Activated naive CD4-positive, alpha-beta T cell treated with anti-CD3 and anti-CD28 coated beads, Interleukin-2, amount 10 ng/mL, durations not matched to agents 7 days and 5 days (primary cell): ENCODE measurements at regions not wholly inside any gene's neighbourhood (a gene's known extent, or its start where the extent isn't known, plus 50 kb on each side); places are given as distances from the start of the nearest gene placed in this dataset.
"Not testable (repeated sequence)": the region's sequence is repeated elsewhere in the genome, so short reads cannot be mapped to it uniquely, and the experiment has no call there.

ENCODE experiments used
- CTCF ChIA-PET: fragments of 350-600 bp; sonication (Branson Sonifier 250); formaldehyde crosslinking; loops from one replicate; lab custom pipeline; 2021; ENCODE audit warnings: antibody characterized with exemption; lab: Charles Lee
- DNase-seq: peaks from one replicate; pipeline ENCODE4 v3.0.0-alpha.2; 2020
- H3K27ac Mint-ChIP-seq: one replicate; pipeline ENCODE4 v1.8.0; 2021; ENCODE audit warnings: mild to moderate bottlenecking, moderate library complexity, mixed read lengths
- H3K27me3 Mint-ChIP-seq: one replicate; pipeline ENCODE4 v1.8.0; 2021; ENCODE audit warnings: mild to moderate bottlenecking, mixed read lengths
- H3K36me3 Mint-ChIP-seq: one replicate; pipeline ENCODE4 v1.8.0; 2021; ENCODE audit warnings: mixed read lengths
- H3K4me1 Mint-ChIP-seq: one replicate; pipeline ENCODE4 v1.8.0; 2021; ENCODE audit warnings: mixed read lengths
- H3K4me3 Mint-ChIP-seq: one replicate; pipeline ENCODE4 v1.8.0; 2021; ENCODE audit warnings: mild to moderate bottlenecking, moderate library complexity, mixed read lengths
- H3K9me3 Mint-ChIP-seq: one replicate; pipeline ENCODE4 v1.8.0; 2021; ENCODE audit warnings: mixed read lengths

- CTCF ChIA-PET, result no interaction called here
- H3K9me3 Mint-ChIP-seq, result no peaks in the 10 kb centered on the region
- DNase-seq, result no peak
- H3K27ac Mint-ChIP-seq, result no peak overlapping the region
- no peaks in the 10 kb centered on the region for H3K4me1 Mint-ChIP-seq
- no peak overlapping the region for H3K4me3 Mint-ChIP-seq
- H3K27me3 Mint-ChIP-seq, result peaks cover 13% of the 10 kb centered on the region
- H3K36me3 Mint-ChIP-seq, result no peaks in the 10 kb centered on the region
Observed at GRCh38 chr15:39028069-39028468, 463.5 kb upstream of the RASGRP1 start.

- CTCF ChIA-PET, result no interaction called here
- no peaks in the 10 kb centered on the region for H3K4me1 Mint-ChIP-seq
- peaks cover 4% of the 10 kb centered on the region for H3K27me3 Mint-ChIP-seq
- H3K36me3 Mint-ChIP-seq, result no peaks in the 10 kb centered on the region
- DNase-seq, result no peak
- H3K9me3 Mint-ChIP-seq, result no peaks in the 10 kb centered on the region
- no peak overlapping the region for H3K27ac Mint-ChIP-seq
- H3K4me3 Mint-ChIP-seq, result no peak overlapping the region
Observed at GRCh38 chr15:39029741-39030140, 465.1 kb upstream of the RASGRP1 start.

- Mint-ChIP-seq H3K27ac (no peak overlapping the region), H3K9me3 (no peaks in the 10 kb centered on the region), H3K36me3 (no peaks in the 10 kb centered on the region), H3K27me3 (peaks cover 4% of the 10 kb centered on the region), H3K4me1 (no peaks in the 10 kb centered on the region), H3K4me3 (no peak overlapping the region)
- CTCF ChIA-PET, result no interaction called here
- no peak for DNase-seq
Observed at GRCh38 chr15:39030291-39031070, 465.9 kb upstream of the RASGRP1 start.

- H3K4me3 Mint-ChIP-seq, result no peak overlapping the region
- H3K36me3 Mint-ChIP-seq, result no peaks in the 10 kb centered on the region
- peaks cover 4% of the 10 kb centered on the region for H3K27me3 Mint-ChIP-seq
- CTCF ChIA-PET, result interaction anchor here (0.6 kb wide), 1 partner anchor 70 kb away, joined by 3 read pairs; no protein-coding TSS in a partner anchor
- no peak overlapping the region for H3K27ac Mint-ChIP-seq
- DNase-seq, result no peak
- no peaks in the 10 kb centered on the region for H3K9me3 Mint-ChIP-seq
- no peaks in the 10 kb centered on the region for H3K4me1 Mint-ChIP-seq
Observed at GRCh38 chr15:39031596-39031995, 467.0 kb upstream of the RASGRP1 start.

GRCh38 chr15:39034816-39035215 lies 470.2 kb upstream of the RASGRP1 start:
- no peak overlapping the region for H3K4me3 Mint-ChIP-seq
- CTCF ChIA-PET, result no interaction called here

GRCh38 chr15:39037611-39038010 lies 473.0 kb upstream of the RASGRP1 start:
- H3K4me1 Mint-ChIP-seq, H3K27me3 Mint-ChIP-seq, H3K36me3 Mint-ChIP-seq, H3K4me3 Mint-ChIP-seq, H3K9me3 Mint-ChIP-seq, H3K27ac Mint-ChIP-seq, DNase-seq, CTCF ChIA-PET: not testable (repeated sequence)

More at GRCh38 chr15:39034816-39035215, 470.2 kb upstream of the RASGRP1 start:
- H3K27ac Mint-ChIP-seq, result no peak overlapping the region
- H3K9me3 Mint-ChIP-seq, result no peaks in the 10 kb centered on the region
- no peaks in the 10 kb centered on the region for H3K4me1 Mint-ChIP-seq
- no peak for DNase-seq
- no peaks in the 10 kb centered on the region for H3K36me3 Mint-ChIP-seq
- peaks cover 4% of the 10 kb centered on the region for H3K27me3 Mint-ChIP-seq

- Mint-ChIP-seq H3K27ac (no peak overlapping the region), H3K4me3 (no peak overlapping the region), H3K36me3 (no peaks in the 10 kb centered on the region), H3K4me1 (no peaks in the 10 kb centered on the region), H3K27me3 (no peaks in the 10 kb centered on the region), H3K9me3 (no peaks in the 10 kb centered on the region)
- CTCF ChIA-PET, result no interaction called here
- no peak for DNase-seq
Observed at GRCh38 chr15:39040861-39041260, 476.2 kb upstream of the RASGRP1 start.

GRCh38 chr15:39041979-39042495 lies 477.4 kb upstream of the RASGRP1 start:
- DNase-seq, result no peak
- CTCF ChIA-PET, result no interaction called here
- H3K27ac Mint-ChIP-seq, result no peak overlapping the region
- H3K4me3 Mint-ChIP-seq, result no peak overlapping the region
- no peaks in the 10 kb centered on the region for H3K27me3 Mint-ChIP-seq
- no peaks in the 10 kb centered on the region for H3K36me3 Mint-ChIP-seq
- H3K9me3 Mint-ChIP-seq, result no peaks in the 10 kb centered on the region
- no peaks in the 10 kb centered on the region for H3K4me1 Mint-ChIP-seq

GRCh38 chr15:39051626-39052322 lies 487.2 kb upstream of the RASGRP1 start:
- peaks cover 7% of the 10 kb centered on the region for H3K9me3 Mint-ChIP-seq
- H3K36me3 Mint-ChIP-seq, result no peaks in the 10 kb centered on the region
- no peaks in the 10 kb centered on the region for H3K4me1 Mint-ChIP-seq
- no peaks in the 10 kb centered on the region for H3K27me3 Mint-ChIP-seq
- no peak for DNase-seq
- CTCF ChIA-PET, result no interaction called here
- H3K27ac Mint-ChIP-seq, result no peak overlapping the region
- no peak overlapping the region for H3K4me3 Mint-ChIP-seq

GRCh38 chr15:39052323-39052705 lies 487.7 kb upstream of the RASGRP1 start:
- no peaks in the 10 kb centered on the region for H3K27me3 Mint-ChIP-seq
- H3K27ac Mint-ChIP-seq, result no peak overlapping the region
- no peak overlapping the region for H3K4me3 Mint-ChIP-seq
- CTCF ChIA-PET, result no interaction called here
- no peaks in the 10 kb centered on the region for H3K4me1 Mint-ChIP-seq
- DNase-seq, result no peak
- H3K36me3 Mint-ChIP-seq, result no peaks in the 10 kb centered on the region
- peaks cover 7% of the 10 kb centered on the region for H3K9me3 Mint-ChIP-seq

GRCh38 chr15:39053480-39053879 lies 488.9 kb upstream of the RASGRP1 start:
- Mint-ChIP-seq H3K27ac (no peak overlapping the region), H3K36me3 (no peaks in the 10 kb centered on the region), H3K4me1 (no peaks in the 10 kb centered on the region), H3K27me3 (no peaks in the 10 kb centered on the region), H3K9me3 (peaks cover 7% of the 10 kb centered on the region), H3K4me3 (no peak overlapping the region)
- no peak for DNase-seq
- CTCF ChIA-PET, result no interaction called here

- CTCF ChIA-PET, result no interaction called here
- Mint-ChIP-seq H3K36me3 (no peaks in the 10 kb centered on the region), H3K27me3 (no peaks in the 10 kb centered on the region), H3K4me3 (no peak overlapping the region), H3K27ac (no peak overlapping the region), H3K9me3 (peaks cover 5% of the 10 kb centered on the region), H3K4me1 (no peaks in the 10 kb centered on the region)
- no peak for DNase-seq
Observed at GRCh38 chr15:39054128-39054732, 489.6 kb upstream of the RASGRP1 start.

GRCh38 chr15:39056357-39056756 lies 491.7 kb upstream of the RASGRP1 start:
- Mint-ChIP-seq H3K4me3 (no peak overlapping the region), H3K27me3 (no peaks in the 10 kb centered on the region), H3K36me3 (no peaks in the 10 kb centered on the region), H3K4me1 (no peaks in the 10 kb centered on the region), H3K9me3 (no peaks in the 10 kb centered on the region), H3K27ac (no peak overlapping the region)
- DNase-seq, result no peak
- CTCF ChIA-PET, result no interaction called here

GRCh38 chr15:39058351-39059131 lies 493.9 kb upstream of the RASGRP1 start:
- Mint-ChIP-seq H3K36me3 (no peaks in the 10 kb centered on the region), H3K4me3 (no peak overlapping the region)

More at GRCh38 chr15:39058351-39059131, 493.9 kb upstream of the RASGRP1 start:
- H3K9me3 Mint-ChIP-seq, result no peaks in the 10 kb centered on the region
- CTCF ChIA-PET, result no interaction called here
- no peaks in the 10 kb centered on the region for H3K27me3 Mint-ChIP-seq
- no peaks in the 10 kb centered on the region for H3K4me1 Mint-ChIP-seq
- no peak overlapping the region for H3K27ac Mint-ChIP-seq
- DNase-seq, result no peak
